COLO829 (cell line): ENCODE measurements at regions not wholly inside any gene's neighbourhood (a gene's known extent, or its start where the extent isn't known, plus 50 kb on each side); places are given as distances from the start of the nearest gene placed in this dataset.
A peak's percentile ranks its signal among the peaks of the same experiment; 100 is the strongest.

Experiments used
- DNase-seq: peaks from one replicate; pipeline ENCODE4 v3.0.0; 2012; ENCODE audit warnings: low spot score

GRCh38 chr21:16538936-16539440 is 809.2 kb downstream of the USP25 start:
- DNase-seq: no peak

GRCh38 chr21:16540966-16541727 is 811.4 kb downstream of the USP25 start:
- DNase-seq: peak; percentile 19

GRCh38 chr21:16550118-16550517 is 820.3 kb downstream of the USP25 start:
- no peak for DNase-seq

- DNase-seq: peak; percentile 63
These were observed 821.3 kb downstream of the USP25 start for GRCh38 chr21:16550917-16551741.

- DNase-seq: no peak
These were observed 823.1 kb downstream of the USP25 start for GRCh38 chr21:16552880-16553279.

- no peak for DNase-seq
These were observed 824.7 kb downstream of the USP25 start for GRCh38 chr21:16554503-16554902.

GRCh38 chr21:16563116-16563515 is 833.3 kb downstream of the USP25 start:
- no peak for DNase-seq

- DNase-seq: no peak
These were observed 834.0 kb downstream of the USP25 start for GRCh38 chr21:16563795-16564194.

GRCh38 chr21:16568244-16568643 is 838.5 kb downstream of the USP25 start:
- DNase-seq: no peak

GRCh38 chr21:16568661-16569060 is 838.9 kb downstream of the USP25 start:
- no peak for DNase-seq

GRCh38 chr21:16569679-16570078 is 839.9 kb downstream of the USP25 start:
- DNase-seq: no peak

GRCh38 chr21:16570171-16570570 is 840.4 kb downstream of the USP25 start:
- DNase-seq: peak; percentile 67

GRCh38 chr21:16570856-16571255 is 841.1 kb downstream of the USP25 start:
- DNase-seq: no peak

- DNase-seq: no peak
These were observed 841.8 kb downstream of the USP25 start for GRCh38 chr21:16571594-16571993.

- DNase-seq: no peak
These were observed 842.2 kb downstream of the USP25 start for GRCh38 chr21:16572032-16572431.

GRCh38 chr21:16573578-16573977 is 843.8 kb downstream of the USP25 start:
- no peak for DNase-seq

GRCh38 chr21:16577975-16578374 is 848.2 kb downstream of the USP25 start:
- DNase-seq: no peak

GRCh38 chr21:16578912-16579311 is 849.1 kb downstream of the USP25 start:
- DNase-seq: no peak

GRCh38 chr21:16579538-16579937 is 849.8 kb downstream of the USP25 start:
- DNase-seq: no peak

- no peak for DNase-seq
These were observed 850.9 kb downstream of the USP25 start for GRCh38 chr21:16580661-16581060.

GRCh38 chr21:16583556-16583955 is 853.8 kb downstream of the USP25 start:
- no peak for DNase-seq

GRCh38 chr21:16584756-16585155 is 855.0 kb downstream of the USP25 start:
- no peak for DNase-seq

GRCh38 chr21:16585896-16586295 is 856.1 kb downstream of the USP25 start:
- no peak for DNase-seq
